NT2/D1 (cell line): ENCODE measurements at regions not wholly inside any gene's neighbourhood (a gene's known extent, or its start where the extent isn't known, plus 50 kb on each side); places are given as distances from the start of the nearest gene placed in this dataset.

Experiments
- SUZ12 ChIP-seq: IDR thresholded peaks from 2 replicates; pipeline ENCODE4 v1.6.1; 2011; ENCODE audit not compliant: insufficient read length, insufficient read depth; ENCODE audit errors: extremely low read depth
- ZNF274 ChIP-seq: IDR thresholded peaks from 2 replicates; pipeline ENCODE4 v1.6.1; 2011; ENCODE audit warnings: mild to moderate bottlenecking, low read depth, low read length

GRCh38 chr1:82995951-82996350, 1003.0 kb downstream of the TTLL7 start:
- no peak for TF ChIP-seq ZNF274
- TF ChIP-seq SUZ12, result no peak
